Loucy (cell line): ENCODE measurements at regions not wholly inside any gene's neighbourhood (a gene's known extent, or its start where the extent isn't known, plus 50 kb on each side); places are given as distances from the start of the nearest gene placed in this dataset.

ENCODE experiments used
- CTCF ChIP-seq: fragments of 200-600 bp; sonication (generic); conservative IDR thresholded peaks from 2 replicates; pipeline ENCODE4 v1.5.1; 2014; ENCODE audit warnings: mild to moderate bottlenecking, antibody characterized with exemption, low read length
- EZH2phosphoT487 ChIP-seq: fragments of 200-600 bp; IDR thresholded peaks from 2 replicates; pipeline ENCODE4 v1.6.1; 2018; ENCODE audit warnings: antibody characterized with exemption, mild to moderate bottlenecking, moderate library complexity, borderline replicate concordance

GRCh38 chr12:29066011-29066588, 83.0 kb upstream of the FAR2 start:
- TF ChIP-seq CTCF (no peak), EZH2phosphoT487 (no peak)
